CD4-positive, alpha-beta memory T cell (primary cell): ENCODE measurements at regions not wholly inside any gene's neighbourhood (a gene's known extent, or its start where the extent isn't known, plus 50 kb on each side); places are given as distances from the start of the nearest gene placed in this dataset.

Experiments used
- CTCF ChIA-PET: fragments of 350-600 bp; sonication (Branson Sonifier 250); formaldehyde crosslinking; loops from one replicate; lab custom pipeline; 2021; ENCODE audit warnings: inconsistent platforms; ENCODE audit not compliant: partially characterized antibody; lab: Charles Lee
- POLR2A ChIA-PET: fragments of 350-600 bp; sonication (Branson Sonifier 250); formaldehyde crosslinking; loops from one replicate; lab custom pipeline; 2021; ENCODE audit not compliant: partially characterized antibody; lab: Charles Lee
- DNase-seq, 5 donors: peaks; one replicate each; pipeline versions ENCODE4 v3.0.0 to v3.0.0-alpha.2; 2020 to 2022; ENCODE audit warnings: mixed read lengths in 1 of 5
- H3K27ac ChIP-seq: one replicate; pipeline ENCODE4 v1.7.0; 2013; ENCODE audit warnings: low read depth, low read length
- H3K27me3 ChIP-seq: 2 replicates; pipeline ENCODE4 v1.7.0; 2013; ENCODE audit warnings: mild to moderate bottlenecking, low read length, moderate library complexity; ENCODE audit not compliant: insufficient read depth
- H3K36me3 ChIP-seq: 2 replicates; pipeline ENCODE4 v1.7.0; 2013; ENCODE audit warnings: mild to moderate bottlenecking, low read length, moderate library complexity; ENCODE audit not compliant: insufficient read depth
- H3K4me1 ChIP-seq: 2 replicates; pipeline ENCODE4 v1.7.0; 2013; ENCODE audit warnings: mild to moderate bottlenecking, low read length, moderate library complexity; ENCODE audit not compliant: insufficient read depth
- H3K4me3 ChIP-seq, 2 donors: one replicate each; pipeline ENCODE4 v1.7.0; 2013; ENCODE audit warnings: low read length in 2 of 2, mild to moderate bottlenecking in 1 of 2
- H3K9me3 ChIP-seq, 2 donors: one replicate each; pipeline ENCODE4 v1.7.0; 2013; ENCODE audit warnings: low read length in 2 of 2, control low read depth in 1 of 2; ENCODE audit not compliant: control insufficient read depth in 1 of 2
- H3K27ac Mint-ChIP-seq, 7 donors: one replicate each; pipeline ENCODE4 v1.8.0; 2020 to 2021; ENCODE audit warnings: mixed read lengths in 7 of 7, mild to moderate bottlenecking in 6 of 7, inconsistent platforms in 3 of 7, moderate library complexity in 3 of 7
- H3K27me3 Mint-ChIP-seq, 2 donors: one replicate each; pipeline ENCODE4 v1.8.0; 2020 to 2021; ENCODE audit warnings: mixed read lengths in 2 of 2
- H3K36me3 Mint-ChIP-seq, 2 donors: one replicate each; pipeline ENCODE4 v1.8.0; 2020 to 2021; ENCODE audit warnings: mixed read lengths in 2 of 2, inconsistent platforms in 1 of 2, mild to moderate bottlenecking in 1 of 2
- H3K4me1 Mint-ChIP-seq, 4 donors: one replicate each; pipeline ENCODE4 v1.8.0; 2020 to 2021; ENCODE audit warnings: mixed read lengths in 4 of 4, mild to moderate bottlenecking in 1 of 4
- H3K4me3 Mint-ChIP-seq, 8 donors: one replicate each; pipeline ENCODE4 v1.8.0; 2020 to 2021; ENCODE audit warnings: mixed read lengths in 8 of 8, mild to moderate bottlenecking in 7 of 8, moderate library complexity in 6 of 8, inconsistent platforms in 3 of 8
- H3K9me3 Mint-ChIP-seq, 8 donors: one replicate each; pipeline ENCODE4 v1.8.0; 2020 to 2021; ENCODE audit warnings: mixed read lengths in 8 of 8, mild to moderate bottlenecking in 5 of 8, inconsistent platforms in 3 of 8, moderate library complexity in 1 of 8
- intact Hi-C: fragments of 100-400 bp; cut with micrococcal nuclease; formaldehyde crosslinking; loops from one replicate; pipeline ENCODE4 v1.15.1; 2023

- DNase-seq: no peak
- H3K27me3 Mint-ChIP-seq: peaks cover 0 to 2% of the 10 kb centered on the region in 2 donors
- H3K4me1 Mint-ChIP-seq: no peaks in the 10 kb centered on the region
- Histone ChIP-seq H3K27ac (no peak overlapping the region), H3K9me3 (no peaks in the 10 kb centered on the region), H3K27me3 (no peaks in the 10 kb centered on the region), H3K4me3 (no peak overlapping the region), H3K4me1 (no peaks in the 10 kb centered on the region), H3K36me3 (no peaks in the 10 kb centered on the region)
- no peaks in the 10 kb centered on the region for H3K36me3 Mint-ChIP-seq
- ChIA-PET POLR2A (no interaction called here), CTCF (no interaction called here)
- H3K4me3 Mint-ChIP-seq: no peak overlapping the region
- intact Hi-C loops: no loop called here
- H3K9me3 Mint-ChIP-seq: peaks cover 2 to 16% (median 3%) of the 10 kb centered on the region in 8 donors
- no peak overlapping the region for H3K27ac Mint-ChIP-seq
Observed at GRCh38 chr1:95876276-95876675, 642.3 kb downstream of the RWDD3 start.

DNA sequence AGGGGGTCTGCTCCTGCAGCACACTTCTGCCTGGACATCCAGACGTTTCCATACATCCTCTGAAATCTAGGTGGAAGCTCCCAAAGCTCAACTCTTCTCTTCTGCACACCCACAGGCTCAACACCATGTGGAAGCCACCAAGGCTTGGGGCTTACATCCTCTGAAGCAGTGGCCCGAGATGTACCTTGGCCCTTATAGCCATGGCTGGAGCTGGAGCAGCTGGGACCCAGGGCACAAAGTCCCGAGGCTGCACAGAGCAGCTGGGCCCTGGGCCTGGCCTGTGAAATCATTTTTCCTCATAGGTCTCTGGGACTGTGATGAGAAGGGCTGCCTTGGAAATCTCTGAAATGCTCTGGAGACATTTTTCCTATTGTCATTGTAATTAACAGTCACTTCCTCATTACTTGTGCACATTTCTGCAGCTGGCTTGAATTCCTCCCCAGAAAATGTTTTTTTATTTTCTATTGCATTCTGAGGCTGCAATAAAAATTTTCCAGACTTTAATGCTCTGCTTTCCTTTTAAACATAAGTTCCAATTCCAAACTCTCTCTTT, 645.6 kb downstream of the RWDD3 start:
- H3K36me3 Mint-ChIP-seq: no peaks in the 10 kb centered on the region
- H3K27ac Mint-ChIP-seq: no peak overlapping the region
- H3K27me3 Mint-ChIP-seq: no peaks in the 10 kb centered on the region
- Histone ChIP-seq H3K27ac (no peak overlapping the region), H3K4me1 (no peaks in the 10 kb centered on the region), H3K36me3 (no peaks in the 10 kb centered on the region), H3K9me3 (no peaks in the 10 kb centered on the region), H3K4me3 (no peak overlapping the region), H3K27me3 (no peaks in the 10 kb centered on the region)
- H3K4me1 Mint-ChIP-seq: no peaks in the 10 kb centered on the region
- CTCF ChIA-PET: no interaction called here
- H3K9me3 Mint-ChIP-seq: peaks cover 2 to 14% (median 5%) of the 10 kb centered on the region in 8 donors
- intact Hi-C loops: no loop called here
- POLR2A ChIA-PET: no interaction called here
- no peak for DNase-seq
- no peak overlapping the region for H3K4me3 Mint-ChIP-seq

GRCh38 chr1:95888941-95889390, 655.0 kb downstream of the RWDD3 start:
- H3K4me1 ChIP-seq: no peaks in the 10 kb centered on the region
- Mint-ChIP-seq H3K9me3 (peaks cover 0 to 12% (median 2%) of the 10 kb centered on the region in 8 donors), H3K36me3 (no peaks in the 10 kb centered on the region), H3K27me3 (no peaks in the 10 kb centered on the region), H3K27ac (no peak overlapping the region), H3K4me1 (no peaks in the 10 kb centered on the region), H3K4me3 (no peak overlapping the region)
- H3K4me3 ChIP-seq: no peak overlapping the region
- no peaks in the 10 kb centered on the region for H3K36me3 ChIP-seq
- no peak overlapping the region for H3K27ac ChIP-seq
- no peaks in the 10 kb centered on the region for H3K9me3 ChIP-seq
- H3K27me3 ChIP-seq: no peaks in the 10 kb centered on the region
- POLR2A ChIA-PET: no interaction called here
- DNase-seq: no peak
- intact Hi-C loops: no loop called here
- CTCF ChIA-PET: no interaction called here

GRCh38 chr1:95889400-95889799, 655.4 kb downstream of the RWDD3 start:
- H3K4me1 Mint-ChIP-seq: no peaks in the 10 kb centered on the region
- no peak overlapping the region for H3K4me3 Mint-ChIP-seq
- Histone ChIP-seq H3K36me3 (no peaks in the 10 kb centered on the region), H3K4me1 (no peaks in the 10 kb centered on the region), H3K9me3 (no peaks in the 10 kb centered on the region), H3K27me3 (no peaks in the 10 kb centered on the region), H3K4me3 (no peak overlapping the region), H3K27ac (no peak overlapping the region)
- DNase-seq: no peak
- ChIA-PET POLR2A (no interaction called here), CTCF (no interaction called here)
- no peak overlapping the region for H3K27ac Mint-ChIP-seq
- intact Hi-C loops: no loop called here
- H3K9me3 Mint-ChIP-seq: peaks cover 0 to 12% (median 2%) of the 10 kb centered on the region in 8 donors
- H3K27me3 Mint-ChIP-seq: no peaks in the 10 kb centered on the region
- H3K36me3 Mint-ChIP-seq: no peaks in the 10 kb centered on the region

GRCh38 chr1:95893921-95894320, 659.9 kb downstream of the RWDD3 start:
- Histone ChIP-seq H3K27me3 (no peaks in the 10 kb centered on the region), H3K9me3 (no peaks in the 10 kb centered on the region), H3K4me1 (no peaks in the 10 kb centered on the region), H3K4me3 (no peak overlapping the region), H3K36me3 (no peaks in the 10 kb centered on the region), H3K27ac (no peak overlapping the region)
- Mint-ChIP-seq H3K4me3 (no peak overlapping the region), H3K36me3 (no peaks in the 10 kb centered on the region), H3K27me3 (no peaks in the 10 kb centered on the region), H3K4me1 (no peaks in the 10 kb centered on the region), H3K9me3 (peaks cover 0 to 12% (median 2%) of the 10 kb centered on the region in 8 donors), H3K27ac (no peak overlapping the region)
- CTCF ChIA-PET: no interaction called here
- no peak for DNase-seq
- intact Hi-C loops: no loop called here
- POLR2A ChIA-PET: no interaction called here

DNA sequence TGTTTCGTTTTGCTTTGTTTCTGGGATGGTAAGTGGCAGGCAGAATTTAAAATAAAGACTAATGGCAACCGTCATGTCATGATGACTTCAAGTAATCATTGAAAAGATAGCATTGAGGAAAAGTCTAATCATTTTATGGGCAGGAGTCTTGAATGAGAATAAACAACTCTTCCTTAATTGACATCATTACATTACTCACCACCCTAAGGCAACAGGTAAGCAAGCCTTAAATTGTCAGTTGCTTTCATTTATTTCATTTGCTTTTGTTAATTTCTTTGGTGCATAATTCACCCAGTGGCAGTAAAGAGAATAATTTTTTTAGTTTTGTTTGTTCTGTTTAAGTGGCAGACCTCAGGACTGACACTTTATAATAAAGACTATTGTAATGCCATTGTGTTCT, 669.0 kb downstream of the RWDD3 start:
- H3K36me3 Mint-ChIP-seq: no peaks in the 10 kb centered on the region
- peaks cover 2 to 15% (median 8%) of the 10 kb centered on the region in 8 donors for H3K9me3 Mint-ChIP-seq
- no peaks in the 10 kb centered on the region for H3K4me1 ChIP-seq
- no peak overlapping the region for H3K27ac Mint-ChIP-seq
- ChIA-PET CTCF (no interaction called here), POLR2A (no interaction called here)
- H3K9me3 ChIP-seq: peaks cover 0 to 3% of the 10 kb centered on the region in 2 donors
- H3K36me3 ChIP-seq: no peaks in the 10 kb centered on the region
- no peak overlapping the region for H3K4me3 ChIP-seq
- no peaks in the 10 kb centered on the region for H3K4me1 Mint-ChIP-seq
- H3K27me3 Mint-ChIP-seq: no peaks in the 10 kb centered on the region
- no peak overlapping the region for H3K4me3 Mint-ChIP-seq
- H3K27ac ChIP-seq: no peak overlapping the region
- no peak for DNase-seq
- no peaks in the 10 kb centered on the region for H3K27me3 ChIP-seq
- intact Hi-C loops: no loop called here

DNA sequence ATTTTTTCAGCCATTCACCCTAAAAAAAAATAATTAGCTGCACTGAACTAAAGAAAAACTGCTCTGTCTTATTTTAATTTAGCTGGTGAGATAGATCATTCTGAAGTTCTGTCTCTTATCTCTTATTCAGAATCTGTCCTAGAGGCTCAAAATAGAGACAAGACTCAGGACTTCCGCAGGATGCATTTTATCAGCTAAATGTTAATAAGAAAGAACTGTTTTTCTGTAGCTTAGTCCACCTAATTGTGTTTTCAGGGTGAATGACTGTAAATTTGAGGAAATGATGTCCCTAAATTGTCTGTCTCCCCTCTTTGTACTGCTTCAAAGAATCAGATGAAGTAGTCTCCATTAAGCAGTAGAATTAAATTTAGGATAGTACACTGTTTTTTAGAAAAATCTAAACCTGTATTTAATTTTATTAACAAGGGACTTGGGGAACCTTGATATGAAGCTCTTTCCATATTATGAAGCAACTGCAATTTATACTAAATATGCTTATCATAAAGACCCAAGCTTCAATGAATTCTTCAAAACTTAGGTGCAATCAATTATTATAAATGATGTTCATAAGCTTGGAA, 671.9 kb downstream of the RWDD3 start:
- H3K27me3 Mint-ChIP-seq: no peaks in the 10 kb centered on the region
- no peaks in the 10 kb centered on the region for H3K36me3 Mint-ChIP-seq
- H3K4me3 Mint-ChIP-seq: no peak overlapping the region
- H3K4me3 ChIP-seq: no peak overlapping the region
- POLR2A ChIA-PET: no interaction called here
- peaks cover 0 to 3% of the 10 kb centered on the region in 2 donors for H3K9me3 ChIP-seq
- intact Hi-C loops: no loop called here
- H3K27ac Mint-ChIP-seq: no peak overlapping the region
- peaks cover 3 to 18% (median 8%) of the 10 kb centered on the region in 8 donors for H3K9me3 Mint-ChIP-seq
- no peaks in the 10 kb centered on the region for H3K4me1 Mint-ChIP-seq
- no peaks in the 10 kb centered on the region for H3K27me3 ChIP-seq
- no peak overlapping the region for H3K27ac ChIP-seq
- no peaks in the 10 kb centered on the region for H3K4me1 ChIP-seq
- no peak for DNase-seq
- CTCF ChIA-PET: no interaction called here
- H3K36me3 ChIP-seq: no peaks in the 10 kb centered on the region
